Adrenal gland (tissue), 9 donors: ENCODE measurements at regions not wholly inside any gene's neighbourhood (a gene's known extent, or its start where the extent isn't known, plus 50 kb on each side); places are given as distances from the start of the nearest gene placed in this dataset.

Experiments used
- DNase-seq, 7 donors: peaks; one replicate each; pipeline ENCODE4 v3.0.0-alpha.2; 2019 to 2020
- H3K27ac ChIP-seq, 5 donors: fragments of 200-600 bp; sonication (generic) in 4 of 5; 1 replicate in 3 of 5; 2 replicates in 2 of 5; pipeline versions ENCODE4 v1.5.1 to v1.8.0; 2016 to 2020; ENCODE audit warnings: mild to moderate bottlenecking in 1 of 5
- H3K27me3 ChIP-seq: fragments of 200-600 bp; 2 replicates; pipeline ENCODE4 v1.8.0; 2021
- H3K36me3 ChIP-seq, 2 donors: fragments of 200-600 bp; replicated peaks in 1 of 2; 1 replicate in 1 of 2; 2 replicates in 1 of 2; pipeline versions ENCODE4 v1.5.1 to v1.8.0; 2018 to 2022
- H3K4me1 ChIP-seq, 2 donors: fragments of 200-600 bp; replicated peaks in 1 of 2; 1 replicate in 1 of 2; 2 replicates in 1 of 2; pipeline versions ENCODE4 v1.5.1 to v1.8.0; 2018 to 2021
- H3K4me3 ChIP-seq, 4 donors: fragments of 200-600 bp; sonication (generic) in 3 of 4; one replicate each; pipeline ENCODE4 v1.5.1; 2016 to 2018
- H3K9me3 ChIP-seq, 3 donors: fragments of 200-600 bp; sonication (generic) in 1 of 3; replicated peaks in 1 of 3; 1 replicate in 2 of 3; 2 replicates in 1 of 3; pipeline versions ENCODE4 v1.5.1 to v1.8.0; 2016 to 2021
- POLR2A ChIP-seq, 2 donors: fragments of 450-650 bp; IDR thresholded peaks; one replicate each; pipeline ENCODE4 v1.6.1; 2017; ENCODE audit warnings: antibody characterized with exemption in 2 of 2, mild to moderate bottlenecking in 2 of 2, moderate library complexity in 1 of 2
- WGBS, 4 donors: extraction: QIAGEN DNeasy Blood & Tissue Kit in 2 of 4; methylation state at CpG; one replicate each; pipeline versions ENCODE4 v1.1.5 to v1.1.7; 2013 to 2017; 5-methylcytosine and 5-hydroxymethylcytosine counted together
- intact Hi-C, 2 donors: fragments of 100-400 bp; cut with DNase I; formaldehyde crosslinking; loops; one replicate each; pipeline versions ENCODE4 v1.14.1 to v1.15.0; 2022 to 2023
- TF ChIP-seq, protein P1 (sequence below), 6 experiments: fragments of 450-650 bp in 4 of 6; fragments of 200-600 bp in 2 of 6; sonication (generic) in 1 of 6; IDR thresholded peaks; 1 replicate in 5 of 6; 2 replicates in 1 of 6; pipeline versions ENCODE4 v1.5.1 to v1.8.0; 2016 to 2021; ENCODE audit warnings: antibody characterized with exemption in 6 of 6, mild to moderate bottlenecking in 2 of 6, moderate library complexity in 1 of 6
- donor health status: healthy with polysubstance abuse.
- donor health status: Bipolar disorder and iron deficiency.
- donor health status: DM: yes; HTN: yes; CAD: no.
- donor health status: DM: no; HTN: no; CAD: no.
- donor health status: DM: no; HTN: no; CAD: no.

DNA sequence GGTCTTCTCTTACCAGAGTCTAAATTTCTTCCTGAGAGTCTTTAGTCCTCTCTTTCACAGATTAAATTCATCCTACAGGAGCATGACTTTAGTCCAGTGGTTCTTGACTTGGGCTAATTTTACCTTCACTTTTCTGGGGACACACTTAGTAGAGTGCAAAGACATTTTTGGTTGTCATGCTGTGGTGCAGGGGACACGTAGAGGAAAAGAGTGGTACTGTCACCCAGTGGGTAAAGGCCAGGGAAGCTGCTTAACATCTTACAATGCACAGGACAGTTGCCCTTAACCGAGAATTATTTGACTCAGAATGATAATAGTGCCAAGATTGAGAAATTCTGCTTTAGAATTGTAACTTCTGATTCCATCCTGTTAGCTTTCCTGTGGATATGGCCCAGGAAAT lies 772.5 kb upstream of the GRM7 start:
- Histone ChIP-seq H3K36me3 (no peaks in the 10 kb centered on the region), H3K4me1 (no peaks in the 10 kb centered on the region), H3K27ac (no peak overlapping the region), H3K9me3 (no peaks in the 10 kb centered on the region), H3K4me3 (no peak overlapping the region), H3K27me3 (no peaks in the 10 kb centered on the region)
- 66 to 74% (median 69%) methylated on average over 2 of the region's 2 CpGs for WGBS, 4 donors
- DNase-seq = no peak
- no peak for TF ChIP-seq POLR2A (IDR thresholded peaks at IDR 0.05)
- TF ChIP-seq, protein P1, sequence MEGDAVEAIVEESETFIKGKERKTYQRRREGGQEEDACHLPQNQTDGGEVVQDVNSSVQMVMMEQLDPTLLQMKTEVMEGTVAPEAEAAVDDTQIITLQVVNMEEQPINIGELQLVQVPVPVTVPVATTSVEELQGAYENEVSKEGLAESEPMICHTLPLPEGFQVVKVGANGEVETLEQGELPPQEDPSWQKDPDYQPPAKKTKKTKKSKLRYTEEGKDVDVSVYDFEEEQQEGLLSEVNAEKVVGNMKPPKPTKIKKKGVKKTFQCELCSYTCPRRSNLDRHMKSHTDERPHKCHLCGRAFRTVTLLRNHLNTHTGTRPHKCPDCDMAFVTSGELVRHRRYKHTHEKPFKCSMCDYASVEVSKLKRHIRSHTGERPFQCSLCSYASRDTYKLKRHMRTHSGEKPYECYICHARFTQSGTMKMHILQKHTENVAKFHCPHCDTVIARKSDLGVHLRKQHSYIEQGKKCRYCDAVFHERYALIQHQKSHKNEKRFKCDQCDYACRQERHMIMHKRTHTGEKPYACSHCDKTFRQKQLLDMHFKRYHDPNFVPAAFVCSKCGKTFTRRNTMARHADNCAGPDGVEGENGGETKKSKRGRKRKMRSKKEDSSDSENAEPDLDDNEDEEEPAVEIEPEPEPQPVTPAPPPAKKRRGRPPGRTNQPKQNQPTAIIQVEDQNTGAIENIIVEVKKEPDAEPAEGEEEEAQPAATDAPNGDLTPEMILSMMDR (IDR thresholded peaks at IDR 0.05) = no peak
- intact Hi-C loops = no loop called here

DNA sequence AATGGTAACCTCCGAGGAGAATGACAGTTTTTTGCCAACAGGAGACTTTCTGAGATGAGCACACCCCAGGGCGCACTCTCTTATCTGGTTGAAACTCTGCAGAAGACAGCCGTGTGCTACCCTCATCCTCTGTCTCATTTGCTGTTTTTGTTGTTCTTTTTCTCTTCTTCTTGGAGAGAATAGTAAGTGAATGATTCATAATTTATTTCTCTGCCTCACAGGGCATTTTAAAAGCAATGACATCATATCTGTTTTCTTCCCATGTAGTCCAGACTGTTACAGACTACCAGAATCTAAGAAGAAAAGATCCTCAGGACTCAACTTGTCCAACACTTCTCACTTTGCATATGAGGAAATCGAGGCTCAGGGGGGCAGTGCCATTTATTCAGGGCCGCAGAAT lies 771.1 kb upstream of the GRM7 start:
- TF ChIP-seq POLR2A (IDR thresholded peaks at IDR 0.05) = no peak
- TF ChIP-seq, protein P1 (IDR thresholded peaks at IDR 0.05) = no peak
- no peaks in the 10 kb centered on the region for H3K36me3 ChIP-seq
- no peak overlapping the region for H3K27ac ChIP-seq
- no peak overlapping the region for H3K4me3 ChIP-seq
- no peaks in the 10 kb centered on the region for H3K27me3 ChIP-seq
- 55 to 64% (median 59%) methylated on average over 5 of the region's 5 CpGs for WGBS, 4 donors
- no peaks in the 10 kb centered on the region for H3K4me1 ChIP-seq
- no peaks in the 10 kb centered on the region for H3K9me3 ChIP-seq
- DNase-seq = no peak
- intact Hi-C loops = no loop called here

DNA sequence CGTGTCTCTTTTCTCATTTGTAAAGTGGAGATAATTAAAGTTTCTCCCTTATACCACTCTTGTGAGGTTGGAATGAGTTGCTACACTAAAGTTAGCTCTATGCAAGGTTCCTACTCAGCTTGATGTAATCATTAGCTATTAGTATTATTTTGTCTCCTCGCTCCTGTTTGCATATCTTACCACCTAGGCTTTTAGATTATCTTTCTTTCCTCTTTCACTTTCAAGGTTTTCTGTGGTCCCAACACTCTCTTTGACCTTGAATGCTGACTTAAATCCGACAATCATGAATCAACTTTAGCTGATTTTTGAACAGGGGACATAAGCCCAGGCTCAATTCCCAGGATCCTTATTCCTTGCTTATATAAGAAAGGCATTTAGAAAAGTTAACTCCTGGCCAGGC lies 769.7 kb upstream of the GRM7 start:
- Histone ChIP-seq H3K27me3 (no peaks in the 10 kb centered on the region), H3K9me3 (no peaks in the 10 kb centered on the region), H3K4me3 (no peak overlapping the region), H3K27ac (no peak overlapping the region), H3K4me1 (no peaks in the 10 kb centered on the region), H3K36me3 (no peaks in the 10 kb centered on the region)
- no peak for TF ChIP-seq POLR2A (IDR thresholded peaks at IDR 0.05)
- TF ChIP-seq, protein P1 (IDR thresholded peaks at IDR 0.05) = no peak
- WGBS, 4 donors = 66 to 83% (median 75%) methylated on average over 3 of the region's 3 CpGs
- no peak for DNase-seq
- intact Hi-C loops = no loop called here

DNA sequence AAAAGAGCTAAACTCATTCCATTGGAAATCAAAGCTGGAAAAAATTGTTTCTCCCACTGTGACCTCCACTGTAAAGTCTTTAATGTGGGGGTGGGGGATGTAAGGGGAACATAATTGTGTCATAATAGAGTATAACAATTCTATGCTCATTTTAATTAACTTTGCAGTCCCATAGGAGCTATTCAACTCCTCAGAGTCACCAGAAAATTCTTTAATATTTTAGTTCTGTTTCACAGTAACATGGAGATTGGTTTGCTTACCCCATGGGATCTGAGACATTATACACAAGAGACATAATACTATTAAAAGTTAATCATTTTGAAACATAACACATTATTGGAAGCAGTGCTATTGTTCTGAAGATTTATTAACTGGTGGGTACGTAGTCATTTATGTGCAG lies 765.9 kb upstream of the GRM7 start:
- TF ChIP-seq, protein P1 (IDR thresholded peaks at IDR 0.05) = no peak
- TF ChIP-seq POLR2A (IDR thresholded peaks at IDR 0.05) = no peak
- no peak overlapping the region for H3K27ac ChIP-seq
- H3K27me3 ChIP-seq = no peaks in the 10 kb centered on the region
- no peak for DNase-seq
- 71 to 83% (median 80%) methylated on average over 1 of the region's 1 CpG for WGBS, 4 donors
- no peak overlapping the region for H3K4me3 ChIP-seq
- H3K36me3 ChIP-seq = no peaks in the 10 kb centered on the region
- H3K4me1 ChIP-seq = no peaks in the 10 kb centered on the region
- no peaks in the 10 kb centered on the region for H3K9me3 ChIP-seq
- intact Hi-C loops = no loop called here
